ENCODE measurements at regions not wholly inside any gene's neighbourhood (a gene's known extent, or its start where the extent isn't known, plus 50 kb on each side); places are given as distances from the start of the nearest gene placed in this dataset.
A peak's percentile ranks its signal among the peaks of the same experiment; 100 is the strongest.
"Not testable (repeated sequence)": the region's sequence is repeated elsewhere in the genome, so short reads cannot be mapped to it uniquely, and the experiment has no call there.

GRCh38 chr16:9627427-9627826 is 536.0 kb downstream of the HAPSTR1 start:
- DNase-seq (ENCODE audit: low read depth), result no peak

GRCh38 chr16:9630119-9630518 is 538.7 kb downstream of the HAPSTR1 start:
- no peak for DNase-seq (ENCODE audit: low read depth)

- no peak for DNase-seq (ENCODE audit: low read depth)
These were observed 539.5 kb downstream of the HAPSTR1 start for GRCh38 chr16:9630985-9631384.

- DNase-seq (ENCODE audit: low read depth), result no peak
These were observed 542.4 kb downstream of the HAPSTR1 start for GRCh38 chr16:9633844-9634243.

- DNase-seq (ENCODE audit: low read depth), result peak; percentile 11
These were observed 543.8 kb downstream of the HAPSTR1 start for GRCh38 chr16:9635150-9635720.

- DNase-seq (ENCODE audit: low read depth), result no peak
These were observed 538.0 kb downstream of the GRIN2A start for GRCh38 chr16:9644258-9644657.

GRCh38 chr16:9645911-9646310 is 536.3 kb downstream of the GRIN2A start:
- no peak for DNase-seq (ENCODE audit: low read depth)

GRCh38 chr16:9647981-9648701 is 534.1 kb downstream of the GRIN2A start:
- no peak for DNase-seq (ENCODE audit: low read depth)

GRCh38 chr16:9650284-9650683 is 531.9 kb downstream of the GRIN2A start:
- no peak for DNase-seq (ENCODE audit: low read depth)

GRCh38 chr16:9655051-9655450 is 527.2 kb downstream of the GRIN2A start:
- DNase-seq (ENCODE audit: low read depth), result no peak

GRCh38 chr16:9657641-9658040 is 524.6 kb downstream of the GRIN2A start:
- no peak for DNase-seq (ENCODE audit: low read depth)

GRCh38 chr16:9658164-9658563 is 524.1 kb downstream of the GRIN2A start:
- no peak for DNase-seq (ENCODE audit: low read depth)

GRCh38 chr16:9658586-9658985 is 523.6 kb downstream of the GRIN2A start:
- no peak for DNase-seq (ENCODE audit: low read depth)

- DNase-seq (ENCODE audit: low read depth), result no peak
These were observed 521.3 kb downstream of the GRIN2A start for GRCh38 chr16:9660898-9661297.

- no peak for DNase-seq (ENCODE audit: low read depth)
These were observed 520.8 kb downstream of the GRIN2A start for GRCh38 chr16:9661336-9662017.

- DNase-seq (ENCODE audit: low read depth), result no peak
These were observed 518.6 kb downstream of the GRIN2A start for GRCh38 chr16:9663588-9663987.

GRCh38 chr16:9665851-9666271 is 516.4 kb downstream of the GRIN2A start:
- DNase-seq (ENCODE audit: low read depth), result peak; percentile 2

GRCh38 chr16:9666834-9667480 is 515.3 kb downstream of the GRIN2A start:
- DNase-seq (ENCODE audit: low read depth), result no peak

GRCh38 chr16:9670033-9670432 is 512.2 kb downstream of the GRIN2A start:
- DNase-seq (ENCODE audit: low read depth), result no peak

- not testable (repeated sequence) for DNase-seq (ENCODE audit: low read depth)
These were observed 511.6 kb downstream of the GRIN2A start for GRCh38 chr16:9670616-9671015.

- not testable (repeated sequence) for DNase-seq (ENCODE audit: low read depth)
These were observed 505.5 kb downstream of the GRIN2A start for GRCh38 chr16:9676560-9677300.

- no peak for DNase-seq (ENCODE audit: low read depth)
These were observed 505.0 kb downstream of the GRIN2A start for GRCh38 chr16:9677301-9677653.

Measured in HT1080 (cell line).